HCT116 (cell line): ENCODE measurements at regions not wholly inside any gene's neighbourhood (a gene's known extent, or its start where the extent isn't known, plus 50 kb on each side); places are given as distances from the start of the nearest gene placed in this dataset.

ENCODE experiments used
- ATAC-seq: fragments of 200-7000 bp; cut with Tn5 transposase; 2 replicates; pipeline ENCODE4 v1.9.1; 2020; ENCODE audit warnings: mild to moderate bottlenecking, moderate library complexity
- BruUV-seq: library from RNA; stranded (reverse); fragments of 400-500 nt; replicated peaks from 2 replicates; lab custom pipeline; 2021; lab: Mats Ljungman, UMichigan
- CTCF ChIA-PET: fragments of 300-600 bp; sonication (Branson Sonifier 250); formaldehyde crosslinking; loops from one replicate; lab custom pipeline; 2021; ENCODE audit warnings: antibody characterized with exemption; lab: Charles Lee
- POLR2A ChIA-PET: fragments of 300-600, 350-600 bp; sonication (Branson Sonifier 250); formaldehyde crosslinking; loops from one replicate; lab custom pipeline; 2021; ENCODE audit warnings: antibody characterized with exemption; lab: Charles Lee
- RAD21 ChIA-PET, 2 experiments: fragments of 300-600 bp; sonication (Branson Sonifier 250); formaldehyde crosslinking; loops; one replicate each; lab custom pipeline; 2023; ENCODE audit warnings: low total read pairs in 2 of 2; ENCODE audit not compliant: uncharacterized antibody in 2 of 2, unreplicated experiment in 2 of 2, low non-redundant PET in 1 of 2; lab: Charles Lee
- DNase-seq: peaks from one replicate; pipeline ENCODE4 v3.0.0-alpha.2; 2010; ENCODE audit warnings: low read depth, low spot score
- H2AFZ ChIP-seq: fragments of 200-600 bp; shearing (Covaris generic), sonication (generic); 2 replicates; pipeline ENCODE4 v1.6.1; 2017; ENCODE audit warnings: low read depth, mixed run types, mixed read lengths, antibody characterized with exemption, low read length; ENCODE audit not compliant: poor library complexity, severe bottlenecking
- H3K27ac ChIP-seq: 2 replicates; pipeline ENCODE4 v1.5.1; 2012; ENCODE audit warnings: low read depth, low read length
- H3K27me3 ChIP-seq: fragments of 200-600 bp; sonication (generic); 2 replicates; pipeline ENCODE4 v1.6.1; 2016; ENCODE audit warnings: mixed run types, low read length, mixed read lengths; ENCODE audit not compliant: insufficient read depth
- H3K36me3 ChIP-seq, 2 experiments: fragments of 200-500 bp in 1 of 2; fragments of 200-600 bp in 1 of 2; sonication (Bioruptor generic) in 1 of 2; sonication (generic) in 1 of 2; 2 replicates each; pipeline versions ENCODE4 v1.5.1 to v1.6.1; 2014 to 2016; ENCODE audit warnings: low read length in 2 of 2, inconsistent platforms in 1 of 2, mixed read lengths in 1 of 2, mixed run types in 1 of 2; ENCODE audit not compliant: insufficient read depth in 2 of 2, control insufficient read depth in 1 of 2
- H3K4me1 ChIP-seq, 2 experiments: fragments of 200-600 bp in 1 of 2; sonication (generic) in 1 of 2; 2 replicates each; pipeline versions ENCODE4 v1.5.1 to v1.6.1; 2012 to 2017; ENCODE audit warnings: low read length in 2 of 2, inconsistent platforms in 1 of 2, mild to moderate bottlenecking in 1 of 2, mixed read lengths in 1 of 2, mixed run types in 1 of 2, moderate library complexity in 1 of 2; ENCODE audit not compliant: insufficient read depth in 2 of 2, control insufficient read depth in 1 of 2
- H3K4me2 ChIP-seq: fragments of 200-600 bp; sonication (generic); 2 replicates; pipeline ENCODE4 v1.6.1; 2017; ENCODE audit warnings: mixed run types, low read length, mixed read lengths
- H3K4me3 ChIP-seq, 2 experiments: fragments of 200-600 bp in 1 of 2; sonication (generic) in 1 of 2; replicated peaks in 1 of 2; 2 replicates each; pipeline ENCODE4 v1.5.1; 2011 to 2016; ENCODE audit warnings: low read length in 2 of 2, control low read depth in 1 of 2, low read depth in 1 of 2, mild to moderate bottlenecking in 1 of 2, mixed read lengths in 1 of 2, mixed run types in 1 of 2
- H3K79me2 ChIP-seq: fragments of 200-600 bp; sonication (generic); 2 replicates; pipeline ENCODE4 v1.6.1; 2017; ENCODE audit warnings: mild to moderate bottlenecking, mixed run types, low read length, moderate library complexity, mixed read lengths; ENCODE audit not compliant: insufficient read depth
- H3K9ac ChIP-seq: fragments of 200-600 bp; sonication (generic); 2 replicates; pipeline ENCODE4 v1.6.1; 2016; ENCODE audit warnings: low read length, mixed read lengths
- H3K9me2 ChIP-seq: fragments of 200-600 bp; sonication (generic), shearing (Covaris generic); 2 replicates; pipeline ENCODE4 v1.6.1; 2017; ENCODE audit warnings: mixed run types, mild to moderate bottlenecking, moderate library complexity; ENCODE audit not compliant: insufficient read depth
- H3K9me3 ChIP-seq, 2 experiments: fragments of 200-500 bp in 1 of 2; fragments of 200-600 bp in 1 of 2; sonication (Bioruptor generic) in 1 of 2; sonication (generic) in 1 of 2; 2 replicates each; pipeline ENCODE4 v1.6.1; 2014 to 2017; ENCODE audit warnings: low read length in 2 of 2, mixed read lengths in 2 of 2, inconsistent platforms in 1 of 2, low read depth in 1 of 2, mild to moderate bottlenecking in 1 of 2, mixed run types in 1 of 2, moderate library complexity in 1 of 2; ENCODE audit not compliant: control insufficient read depth in 1 of 2, insufficient read depth in 1 of 2
- H4K20me1 ChIP-seq: fragments of 200-600 bp; sonication (generic), shearing (Covaris generic); 2 replicates; pipeline ENCODE4 v1.6.1; 2017; ENCODE audit warnings: mixed run types, mild to moderate bottlenecking, moderate library complexity; ENCODE audit not compliant: insufficient read depth
- ATF3 ChIP-seq: IDR thresholded peaks from 2 replicates; pipeline ENCODE4 v1.6.1; 2012
- CEBPB ChIP-seq: IDR thresholded peaks from 2 replicates; pipeline ENCODE4 v1.6.1; 2012; ENCODE audit warnings: low read depth
- EGR1 ChIP-seq: IDR thresholded peaks from 2 replicates; pipeline ENCODE4 v1.6.1; 2012; ENCODE audit warnings: low read depth
- ELF1 ChIP-seq: IDR thresholded peaks from 2 replicates; pipeline ENCODE4 v1.6.1; 2012; ENCODE audit warnings: low read depth, borderline replicate concordance
- EZH2 ChIP-seq: fragments of 200-600 bp; sonication (generic); IDR thresholded peaks from 2 replicates; pipeline ENCODE4 v1.6.1; 2017; ENCODE audit warnings: antibody characterized with exemption, mixed run types
- EZH2phosphoT487 ChIP-seq: fragments of 200-600 bp; IDR thresholded peaks from 2 replicates; pipeline ENCODE4 v1.6.1; 2018; ENCODE audit warnings: antibody characterized with exemption, borderline replicate concordance
- FOSL1 ChIP-seq: IDR thresholded peaks from 2 replicates; pipeline ENCODE4 v1.6.1; 2012; ENCODE audit warnings: low read depth
- JUND ChIP-seq: IDR thresholded peaks from 2 replicates; pipeline ENCODE4 v1.6.1; 2012
- POLR2A ChIP-seq: IDR thresholded peaks from 2 replicates; pipeline ENCODE4 v1.7.0; 2011; ENCODE audit warnings: borderline replicate concordance; ENCODE audit not compliant: insufficient read depth, insufficient read length; ENCODE audit errors: extremely low read depth
- POLR2AphosphoS5 ChIP-seq: IDR thresholded peaks from 2 replicates; pipeline ENCODE4 v1.6.1; 2011; ENCODE audit warnings: mild to moderate bottlenecking, low read depth, low read length, moderate library complexity
- SP1 ChIP-seq: IDR thresholded peaks from 2 replicates; pipeline ENCODE4 v1.6.1; 2012; ENCODE audit warnings: low read depth
- SRF ChIP-seq: IDR thresholded peaks from 2 replicates; pipeline ENCODE4 v1.6.1; 2012; ENCODE audit warnings: low read depth
- TCF7L2 ChIP-seq: IDR thresholded peaks from 2 replicates; pipeline ENCODE4 v1.7.0; 2011; ENCODE audit warnings: borderline replicate concordance, inconsistent platforms; ENCODE audit not compliant: insufficient read depth, insufficient read length; ENCODE audit errors: extremely low read depth
- YY1 ChIP-seq: IDR thresholded peaks from 2 replicates; pipeline ENCODE4 v1.6.1; 2011; ENCODE audit warnings: low read length, low read depth, moderate library complexity, mild to moderate bottlenecking; ENCODE audit not compliant: insufficient replicate concordance; ENCODE audit errors: extremely low read depth
- ZFX ChIP-seq: fragments of 450-650 bp; IDR thresholded peaks from 2 replicates; pipeline ENCODE4 v1.6.1; 2017
- ZNF274 ChIP-seq: fragments of 200-500 bp; sonication (Bioruptor generic); IDR thresholded peaks from 2 replicates; pipeline ENCODE4 v1.6.1; 2014; ENCODE audit warnings: mild to moderate bottlenecking, low read depth, low read length, inconsistent platforms
- intact Hi-C: fragments of 100-400 bp; cut with micrococcal nuclease; formaldehyde crosslinking; loops from 2 replicates; pipeline ENCODE4 v1.10.0; 2022

DNA sequence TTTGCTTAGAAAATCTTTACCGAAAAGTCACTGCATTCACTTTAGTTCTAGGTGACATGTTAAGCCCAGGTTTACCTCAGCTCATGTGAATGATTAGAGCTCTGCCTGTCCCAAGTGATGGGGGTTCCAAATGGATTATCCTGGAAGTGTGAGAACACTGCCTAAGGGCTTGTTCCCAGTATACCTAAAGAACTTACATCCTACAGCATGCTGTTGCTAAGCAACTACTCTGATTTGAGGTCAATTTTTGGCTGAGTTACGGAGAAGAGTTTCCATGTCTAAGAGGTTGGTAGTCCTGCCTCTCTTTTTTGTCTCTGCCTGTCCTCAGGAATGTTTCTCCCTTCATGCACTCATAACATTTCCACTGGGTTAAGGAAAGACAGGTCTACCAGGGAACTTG lies 67.6 kb upstream of the UGT2B15 start:
- POLR2A ChIA-PET, result no interaction called here
- DNase-seq (no peak), ATAC-seq (no peak)
- CTCF ChIA-PET, result no interaction called here
- no peak overlapping the region for H3K9ac ChIP-seq
- TF ChIP-seq SRF, result no peak
- no peak for TF ChIP-seq SP1
- TF ChIP-seq EZH2, result no peak
- no peak for TF ChIP-seq EZH2phosphoT487
- TF ChIP-seq EGR1, result no peak
- TF ChIP-seq TCF7L2, result no peak
- TF ChIP-seq ZNF274, result no peak
- TF ChIP-seq YY1, result no peak
- TF ChIP-seq POLR2A, result no peak
- no peak for TF ChIP-seq FOSL1
- no peak for TF ChIP-seq JUND
- TF ChIP-seq ELF1, result no peak
- TF ChIP-seq ATF3, result no peak
- TF ChIP-seq ZFX, result no peak
- no peak for TF ChIP-seq CEBPB
- no peak for TF ChIP-seq POLR2AphosphoS5
- H3K4me1 ChIP-seq, result no peaks in the 10 kb centered on the region
- H4K20me1 ChIP-seq, result no peaks in the 10 kb centered on the region
- H3K27me3 ChIP-seq, result no peaks in the 10 kb centered on the region
- H3K36me3 ChIP-seq, result no peaks in the 10 kb centered on the region
- H3K9me2 ChIP-seq, result no peaks in the 10 kb centered on the region
- H2AFZ ChIP-seq, result no peak overlapping the region
- intact Hi-C loops, result no loop called here
- H3K4me2 ChIP-seq, result no peak overlapping the region
- no peaks in the 10 kb centered on the region for H3K79me2 ChIP-seq
- no peak overlapping the region for H3K27ac ChIP-seq
- BruUV-seq, result no TSS peak
- no peaks in the 10 kb centered on the region for H3K9me3 ChIP-seq
- RAD21 ChIA-PET, result no interaction called here
- H3K4me3 ChIP-seq, result no peak overlapping the region
